Stomach (tissue), 4 donors: ENCODE measurements at regions not wholly inside any gene's neighbourhood (a gene's known extent, or its start where the extent isn't known, plus 50 kb on each side); places are given as distances from the start of the nearest gene placed in this dataset.

Source experiments
- CTCF ChIP-seq, 7 experiments: fragments of 450-650 bp in 4 of 7; fragments of 200-600 bp in 3 of 7; sonication (generic) in 3 of 7; IDR thresholded peaks; one replicate each; pipeline ENCODE4 v1.5.1; 2016 to 2019; ENCODE audit warnings: antibody characterized with exemption in 7 of 7, control low read depth in 2 of 7, mild to moderate bottlenecking in 1 of 7
- POLR2A ChIP-seq, 4 donors: fragments of 450-650 bp; IDR thresholded peaks; one replicate each; pipeline ENCODE4 v1.6.1; 2016; ENCODE audit warnings: antibody characterized with exemption in 4 of 4, control low read depth in 2 of 4, mild to moderate bottlenecking in 1 of 4, moderate library complexity in 1 of 4
- POLR2AphosphoS5 ChIP-seq, 3 donors: sonication (generic); formaldehyde crosslinking; IDR thresholded peaks; one replicate each; pipeline ENCODE4 v1.6.1; 2016; ENCODE audit warnings: antibody characterized with exemption in 3 of 3

GRCh38 chr5:130578354-130578753 is 586.7 kb downstream of the HINT1 start:
- TF ChIP-seq POLR2AphosphoS5 (IDR thresholded peaks at IDR 0.05): no peak
- TF ChIP-seq POLR2A (IDR thresholded peaks at IDR 0.05): no peak
- no peak for TF ChIP-seq CTCF (IDR thresholded peaks at IDR 0.05)
